GM23338 (cell line): ENCODE measurements at regions not wholly inside any gene's neighbourhood (a gene's known extent, or its start where the extent isn't known, plus 50 kb on each side); places are given as distances from the start of the nearest gene placed in this dataset.
A peak's percentile ranks its signal among the peaks of the same experiment; 100 is the strongest.

Experiments used
- ATAC-seq: fragments of 200-7000 bp; cut with Tn5 transposase; 3 replicates; pipeline ENCODE4 v1.9.1; 2020
- DNase-seq: peaks from one replicate; pipeline ENCODE4 v3.0.0-alpha.2; 2015; ENCODE audit warnings: low spot score
- H2AFZ ChIP-seq: fragments of 200-600 bp; sonication (generic); 2 replicates; pipeline ENCODE4 v1.8.0; 2016; ENCODE audit warnings: antibody characterized with exemption, mild to moderate bottlenecking, moderate library complexity
- H3F3A ChIP-seq: fragments of 200-600 bp; sonication (generic); replicated peaks from 2 replicates; pipeline ENCODE4 v1.8.0; 2017; ENCODE audit warnings: antibody characterized with exemption, mixed run types, low read depth
- H3K27ac ChIP-seq: fragments of 200-600 bp; sonication (generic); 2 replicates; pipeline ENCODE4 v1.6.1; 2016; ENCODE audit warnings: low read depth
- H3K27me3 ChIP-seq: fragments of 200-600 bp; sonication (generic); 2 replicates; pipeline ENCODE4 v1.8.0; 2016; ENCODE audit warnings: mild to moderate bottlenecking, mixed run types, moderate library complexity; ENCODE audit not compliant: insufficient read depth
- H3K36me3 ChIP-seq: fragments of 200-600 bp; sonication (generic); 2 replicates; pipeline ENCODE4 v1.8.0; 2016; ENCODE audit warnings: mild to moderate bottlenecking; ENCODE audit not compliant: insufficient read depth
- H3K4me1 ChIP-seq: fragments of 200-600 bp; sonication (generic); 2 replicates; pipeline ENCODE4 v1.8.0; 2016; ENCODE audit warnings: mild to moderate bottlenecking, moderate library complexity; ENCODE audit not compliant: insufficient read depth
- H3K4me2 ChIP-seq: fragments of 200-600 bp; sonication (generic); 2 replicates; pipeline ENCODE4 v1.7.1; 2017; ENCODE audit warnings: mixed run types
- H3K4me3 ChIP-seq: fragments of 200-600 bp; sonication (generic); 2 replicates; pipeline ENCODE4 v1.6.1; 2016; ENCODE audit warnings: mixed run types
- H3K79me2 ChIP-seq: fragments of 200-600 bp; sonication (generic); replicated peaks from 2 replicates; pipeline ENCODE4 v1.8.0; 2017; ENCODE audit warnings: mild to moderate bottlenecking; ENCODE audit not compliant: insufficient read depth
- H3K9me2 ChIP-seq: fragments of 200-600 bp; sonication (generic); 2 replicates; pipeline ENCODE4 v1.8.0; 2017; ENCODE audit not compliant: insufficient read depth
- H4K20me1 ChIP-seq: fragments of 200-600 bp; sonication (generic); replicated peaks from 2 replicates; pipeline ENCODE4 v1.8.0; 2017; ENCODE audit warnings: mild to moderate bottlenecking; ENCODE audit not compliant: insufficient read depth
- H3K27ac Mint-ChIP-seq: 2 replicates; pipeline ENCODE4 v1.8.0; 2020; ENCODE audit warnings: inconsistent platforms, mild to moderate bottlenecking, moderate library complexity, mixed read lengths
- H3K27me3 Mint-ChIP-seq: 3 replicates; pipeline ENCODE4 v1.8.0; 2022; ENCODE audit warnings: low read depth, mild to moderate bottlenecking, moderate library complexity, mixed read lengths, inconsistent platforms; ENCODE audit not compliant: insufficient read depth, poor library complexity
- H3K36me3 Mint-ChIP-seq: 3 replicates; pipeline ENCODE4 v1.8.0; 2021; ENCODE audit warnings: low read depth, mild to moderate bottlenecking, inconsistent platforms, moderate library complexity, mixed read lengths
- H3K4me1 Mint-ChIP-seq: 3 replicates; pipeline ENCODE4 v1.8.0; 2020; ENCODE audit warnings: mild to moderate bottlenecking, inconsistent platforms, mixed read lengths
- H3K4me3 Mint-ChIP-seq: 3 replicates; pipeline ENCODE4 v1.8.0; 2021; ENCODE audit warnings: moderate library complexity, mild to moderate bottlenecking, inconsistent platforms, mixed read lengths
- H3K9me3 Mint-ChIP-seq: 3 replicates; pipeline ENCODE4 v1.8.0; 2020; ENCODE audit warnings: moderate library complexity, mild to moderate bottlenecking, inconsistent platforms, mixed read lengths
- CREB1 ChIP-seq: fragments of 250-450 bp; sonication (Bioruptor Pico); IDR thresholded peaks from 2 replicates; pipeline ENCODE4 v1.5.0; 2020; ENCODE audit warnings: low read depth, mild to moderate bottlenecking, moderate library complexity
- CTCF ChIP-seq, 2 experiments: fragments of 200-600 bp in 1 of 2; sonication (generic) in 1 of 2; conservative IDR thresholded peaks; 2 replicates each; pipeline versions ENCODE4 v1.5.1 to v1.6.1; 2016 to 2017; ENCODE audit warnings: antibody characterized with exemption in 2 of 2, low read depth in 2 of 2, mild to moderate bottlenecking in 2 of 2, moderate library complexity in 1 of 2
- EZH2phosphoT487 ChIP-seq: fragments of 200-600 bp; sonication (generic); IDR thresholded peaks from one replicate; pipeline ENCODE4 v1.8.1; 2018; ENCODE audit warnings: antibody characterized with exemption; ENCODE audit not compliant: unreplicated experiment
- JUNB ChIP-seq: IDR thresholded peaks from one replicate; pipeline ENCODE4 v1.6.1; 2016; ENCODE audit warnings: antibody characterized with exemption; ENCODE audit not compliant: unreplicated experiment
- NANOG ChIP-seq: IDR thresholded peaks from 2 replicates; pipeline ENCODE4 v1.6.1; 2016; ENCODE audit warnings: antibody characterized with exemption, borderline replicate concordance
- POLR2AphosphoS5 ChIP-seq: IDR thresholded peaks from 2 replicates; pipeline ENCODE4 v1.6.1; 2016; ENCODE audit warnings: antibody characterized with exemption, low read depth
- STAT1 ChIP-seq: IDR thresholded peaks from one replicate; pipeline ENCODE4 v1.6.1; 2016; ENCODE audit warnings: antibody characterized with exemption; ENCODE audit not compliant: unreplicated experiment
- ZNF114 ChIP-seq: fragments of 250-450 bp; sonication (Bioruptor Pico); IDR thresholded peaks from 2 replicates; pipeline ENCODE4 v1.5.0; 2020; ENCODE audit warnings: mild to moderate bottlenecking, moderate library complexity
- TF ChIP-seq, protein P1 (sequence below): IDR thresholded peaks from 2 replicates; pipeline ENCODE4 v1.6.1; 2016; ENCODE audit warnings: antibody characterized with exemption
- TF ChIP-seq, protein P2 (sequence below): fragments of 250-450 bp; sonication (Bioruptor Pico); IDR thresholded peaks from 2 replicates; pipeline ENCODE4 v1.5.0; 2020; ENCODE audit warnings: mild to moderate bottlenecking, moderate library complexity

DNA sequence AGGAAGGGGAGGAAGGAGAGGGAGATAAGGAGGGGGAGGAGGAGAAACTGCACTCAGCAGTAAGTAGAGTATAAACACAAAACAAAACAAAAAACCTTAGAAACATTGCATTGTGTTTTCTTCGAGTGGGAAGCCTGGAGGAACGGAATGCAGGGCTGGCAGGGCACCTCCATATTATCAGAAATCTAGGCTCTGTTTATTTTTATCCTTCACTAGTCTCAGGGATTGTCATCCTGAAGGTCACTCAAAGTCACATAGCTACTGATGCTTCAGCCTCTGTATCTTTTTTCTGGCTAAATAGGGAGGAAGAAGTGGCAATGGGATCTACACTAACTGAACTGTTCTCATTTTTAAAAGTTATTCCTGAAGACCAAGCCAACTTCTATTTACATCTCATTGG is 467.8 kb downstream of the KCTD12 start:
- Histone ChIP-seq H4K20me1 (no peaks in the 10 kb centered on the region), H3K4me1 (0 out of 2 replicates have a peak, but pooled peaks cover 8% of the 10 kb centered on the region), H3K4me2 (peak overlapping the region; percentile 46; the same call in 1 of the 2 replicates), H3K27ac (no peak overlapping the region), H3K9me2 (no peaks in the 10 kb centered on the region), H3K79me2 (no peaks in the 10 kb centered on the region), H3K36me3 (no peaks in the 10 kb centered on the region), H2AFZ (0 out of 2 replicates have a peak overlapping the region, but pooled peaks have one; percentile 69), H3K4me3 (no peak overlapping the region), H3K27me3 (no peaks in the 10 kb centered on the region), H3F3A (no peaks in the 10 kb centered on the region)
- ATAC-seq, result no peak
- Mint-ChIP-seq H3K4me3 (no peak overlapping the region), H3K36me3 (no peaks in the 10 kb centered on the region), H3K9me3 (no peaks in the 10 kb centered on the region), H3K27me3 (no peaks in the 10 kb centered on the region), H3K4me1 (peaks cover 11% of the 10 kb centered on the region), H3K27ac (peak overlapping the region; percentile 56; the same call in 1 of the 2 replicates)
- DNase-seq, result no peak
- TF ChIP-seq, protein P1, sequence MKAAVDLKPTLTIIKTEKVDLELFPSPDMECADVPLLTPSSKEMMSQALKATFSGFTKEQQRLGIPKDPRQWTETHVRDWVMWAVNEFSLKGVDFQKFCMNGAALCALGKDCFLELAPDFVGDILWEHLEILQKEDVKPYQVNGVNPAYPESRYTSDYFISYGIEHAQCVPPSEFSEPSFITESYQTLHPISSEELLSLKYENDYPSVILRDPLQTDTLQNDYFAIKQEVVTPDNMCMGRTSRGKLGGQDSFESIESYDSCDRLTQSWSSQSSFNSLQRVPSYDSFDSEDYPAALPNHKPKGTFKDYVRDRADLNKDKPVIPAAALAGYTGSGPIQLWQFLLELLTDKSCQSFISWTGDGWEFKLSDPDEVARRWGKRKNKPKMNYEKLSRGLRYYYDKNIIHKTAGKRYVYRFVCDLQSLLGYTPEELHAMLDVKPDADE, result no peak
- TF ChIP-seq EZH2phosphoT487, result no peak
- no peak for TF ChIP-seq NANOG
- TF ChIP-seq STAT1, result no peak
- TF ChIP-seq CTCF (conservative IDR thresholded peaks at IDR 0.05; ENCODE audit: low read depth in 2 of 2), result no peak
- no peak for TF ChIP-seq JUNB
- TF ChIP-seq, protein P2, sequence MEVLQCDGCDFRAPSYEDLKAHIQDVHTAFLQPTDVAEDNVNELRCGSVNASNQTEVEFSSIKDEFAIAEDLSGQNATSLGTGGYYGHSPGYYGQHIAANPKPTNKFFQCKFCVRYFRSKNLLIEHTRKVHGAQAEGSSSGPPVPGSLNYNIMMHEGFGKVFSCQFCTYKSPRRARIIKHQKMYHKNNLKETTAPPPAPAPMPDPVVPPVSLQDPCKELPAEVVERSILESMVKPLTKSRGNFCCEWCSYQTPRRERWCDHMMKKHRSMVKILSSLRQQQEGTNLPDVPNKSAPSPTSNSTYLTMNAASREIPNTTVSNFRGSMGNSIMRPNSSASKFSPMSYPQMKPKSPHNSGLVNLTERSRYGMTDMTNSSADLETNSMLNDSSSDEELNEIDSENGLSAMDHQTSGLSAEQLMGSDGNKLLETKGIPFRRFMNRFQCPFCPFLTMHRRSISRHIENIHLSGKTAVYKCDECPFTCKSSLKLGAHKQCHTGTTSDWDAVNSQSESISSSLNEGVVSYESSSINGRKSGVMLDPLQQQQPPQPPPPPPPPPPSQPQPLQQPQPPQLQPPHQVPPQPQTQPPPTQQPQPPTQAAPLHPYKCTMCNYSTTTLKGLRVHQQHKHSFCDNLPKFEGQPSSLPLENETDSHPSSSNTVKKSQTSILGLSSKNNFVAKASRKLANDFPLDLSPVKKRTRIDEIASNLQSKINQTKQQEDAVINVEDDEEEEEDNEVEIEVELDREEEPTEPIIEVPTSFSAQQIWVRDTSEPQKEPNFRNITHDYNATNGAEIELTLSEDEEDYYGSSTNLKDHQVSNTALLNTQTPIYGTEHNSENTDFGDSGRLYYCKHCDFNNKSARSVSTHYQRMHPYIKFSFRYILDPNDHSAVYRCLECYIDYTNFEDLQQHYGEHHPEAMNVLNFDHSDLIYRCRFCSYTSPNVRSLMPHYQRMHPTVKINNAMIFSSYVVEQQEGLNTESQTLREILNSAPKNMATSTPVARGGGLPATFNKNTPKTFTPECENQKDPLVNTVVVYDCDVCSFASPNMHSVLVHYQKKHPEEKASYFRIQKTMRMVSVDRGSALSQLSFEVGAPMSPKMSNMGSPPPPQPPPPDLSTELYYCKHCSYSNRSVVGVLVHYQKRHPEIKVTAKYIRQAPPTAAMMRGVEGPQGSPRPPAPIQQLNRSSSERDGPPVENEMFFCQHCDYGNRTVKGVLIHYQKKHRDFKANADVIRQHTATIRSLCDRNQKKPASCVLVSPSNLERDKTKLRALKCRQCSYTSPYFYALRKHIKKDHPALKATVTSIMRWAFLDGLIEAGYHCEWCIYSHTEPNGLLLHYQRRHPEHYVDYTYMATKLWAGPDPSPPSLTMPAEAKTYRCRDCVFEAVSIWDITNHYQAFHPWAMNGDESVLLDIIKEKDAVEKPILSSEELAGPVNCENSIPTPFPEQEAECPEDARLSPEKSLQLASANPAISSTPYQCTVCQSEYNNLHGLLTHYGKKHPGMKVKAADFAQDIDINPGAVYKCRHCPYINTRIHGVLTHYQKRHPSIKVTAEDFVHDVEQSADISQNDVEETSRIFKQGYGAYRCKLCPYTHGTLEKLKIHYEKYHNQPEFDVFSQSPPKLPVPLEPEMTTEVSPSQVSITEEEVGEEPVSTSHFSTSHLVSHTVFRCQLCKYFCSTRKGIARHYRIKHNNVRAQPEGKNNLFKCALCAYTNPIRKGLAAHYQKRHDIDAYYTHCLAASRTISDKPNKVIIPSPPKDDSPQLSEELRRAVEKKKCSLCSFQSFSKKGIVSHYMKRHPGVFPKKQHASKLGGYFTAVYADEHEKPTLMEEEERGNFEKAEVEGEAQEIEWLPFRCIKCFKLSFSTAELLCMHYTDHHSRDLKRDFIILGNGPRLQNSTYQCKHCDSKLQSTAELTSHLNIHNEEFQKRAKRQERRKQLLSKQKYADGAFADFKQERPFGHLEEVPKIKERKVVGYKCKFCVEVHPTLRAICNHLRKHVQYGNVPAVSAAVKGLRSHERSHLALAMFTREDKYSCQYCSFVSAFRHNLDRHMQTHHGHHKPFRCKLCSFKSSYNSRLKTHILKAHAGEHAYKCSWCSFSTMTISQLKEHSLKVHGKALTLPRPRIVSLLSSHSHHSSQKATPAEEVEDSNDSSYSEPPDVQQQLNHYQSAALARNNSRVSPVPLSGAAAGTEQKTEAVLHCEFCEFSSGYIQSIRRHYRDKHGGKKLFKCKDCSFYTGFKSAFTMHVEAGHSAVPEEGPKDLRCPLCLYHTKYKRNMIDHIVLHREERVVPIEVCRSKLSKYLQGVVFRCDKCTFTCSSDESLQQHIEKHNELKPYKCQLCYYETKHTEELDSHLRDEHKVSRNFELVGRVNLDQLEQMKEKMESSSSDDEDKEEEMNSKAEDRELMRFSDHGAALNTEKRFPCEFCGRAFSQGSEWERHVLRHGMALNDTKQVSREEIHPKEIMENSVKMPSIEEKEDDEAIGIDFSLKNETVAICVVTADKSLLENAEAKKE (CRISPR knock-in tag), result no peak
- TF ChIP-seq ZNF114 (CRISPR knock-in tag), result no peak
- no peak for TF ChIP-seq CREB1 (CRISPR knock-in tag)
- TF ChIP-seq POLR2AphosphoS5, result no peak
